ENCODE measurements at regions not wholly inside any gene's neighbourhood (a gene's known extent, or its start where the extent isn't known, plus 50 kb on each side); places are given as distances from the start of the nearest gene placed in this dataset.

GRCh38 chr3:67860429-67860828, 206.0 kb upstream of the SUCLG2 start:
- DNase-seq = no peak

GRCh38 chr3:67858492-67858891, 204.1 kb upstream of the SUCLG2 start:
- no peak for DNase-seq

- DNase-seq = no peak
These were observed 202.3 kb upstream of the SUCLG2 start for GRCh38 chr3:67856718-67857117.

GRCh38 chr3:67854663-67855062, 200.3 kb upstream of the SUCLG2 start:
- DNase-seq = no peak

- DNase-seq = no peak
These were observed 199.1 kb upstream of the SUCLG2 start for GRCh38 chr3:67853520-67853919.

- DNase-seq = no peak
These were observed 193.9 kb upstream of the SUCLG2 start for GRCh38 chr3:67848299-67848698.

- no peak for DNase-seq
These were observed 191.8 kb upstream of the SUCLG2 start for GRCh38 chr3:67846166-67846565.

- no peak for DNase-seq
These were observed 178.4 kb upstream of the SUCLG2 start for GRCh38 chr3:67832817-67833216.

GRCh38 chr3:67831262-67831661, 176.8 kb upstream of the SUCLG2 start:
- no peak for DNase-seq

- no peak for DNase-seq
These were observed 174.1 kb upstream of the SUCLG2 start for GRCh38 chr3:67828486-67829010.

- no peak for DNase-seq
These were observed 166.7 kb upstream of the SUCLG2 start for GRCh38 chr3:67821135-67821534.

- no peak for DNase-seq
These were observed 165.0 kb upstream of the SUCLG2 start for GRCh38 chr3:67819447-67819846.

- DNase-seq = no peak
These were observed 155.0 kb upstream of the SUCLG2 start for GRCh38 chr3:67809370-67809935.

- no peak for DNase-seq
These were observed 154.5 kb upstream of the SUCLG2 start for GRCh38 chr3:67808906-67809305.

- DNase-seq = no peak
These were observed 150.2 kb upstream of the SUCLG2 start for GRCh38 chr3:67804578-67804977.

- no peak for DNase-seq
These were observed 149.7 kb upstream of the SUCLG2 start for GRCh38 chr3:67804089-67804488.

GRCh38 chr3:67798412-67798811, 144.0 kb upstream of the SUCLG2 start:
- DNase-seq = no peak

GRCh38 chr3:67791620-67792019, 137.2 kb upstream of the SUCLG2 start:
- DNase-seq = no peak

- peak; percentile 55 for DNase-seq
These were observed 135.6 kb upstream of the SUCLG2 start for GRCh38 chr3:67790043-67790442.

GRCh38 chr3:67788396-67788795, 134.0 kb upstream of the SUCLG2 start:
- DNase-seq = no peak

- DNase-seq = no peak
These were observed 129.2 kb upstream of the SUCLG2 start for GRCh38 chr3:67783281-67784250.

GRCh38 chr3:67781871-67782270, 127.5 kb upstream of the SUCLG2 start:
- no peak for DNase-seq

- no peak for DNase-seq
These were observed 126.8 kb upstream of the SUCLG2 start for GRCh38 chr3:67781218-67781617.

- no peak for DNase-seq
These were observed 120.3 kb upstream of the SUCLG2 start for GRCh38 chr3:67774676-67775075.
